ACC112 (cell line): ENCODE measurements at regions not wholly inside any gene's neighbourhood (a gene's known extent, or its start where the extent isn't known, plus 50 kb on each side); places are given as distances from the start of the nearest gene placed in this dataset.
"Not testable (repeated sequence)": the region's sequence is repeated elsewhere in the genome, so short reads cannot be mapped to it uniquely, and the experiment has no call there.

Experiments
- H2AFZ ChIP-seq: fragments of 200-600 bp; sonication (generic); one replicate; pipeline ENCODE4 v1.6.0; 2017; ENCODE audit warnings: antibody characterized with exemption, low read length; ENCODE audit not compliant: unreplicated experiment
- H3K27ac ChIP-seq: fragments of 200-600 bp; sonication (generic); 2 replicates; pipeline ENCODE4 v1.5.1; 2014; ENCODE audit warnings: low read depth, mild to moderate bottlenecking, antibody characterized with exemption, low read length, moderate library complexity
- H3K27me3 ChIP-seq: fragments of 200-600 bp; sonication (generic); 2 replicates; pipeline ENCODE4 v1.6.1; 2014; ENCODE audit warnings: mild to moderate bottlenecking, antibody characterized with exemption, low read length, moderate library complexity, mixed read lengths; ENCODE audit not compliant: insufficient read depth
- H3K36me3 ChIP-seq: fragments of 200-600 bp; sonication (generic); 2 replicates; pipeline ENCODE4 v1.6.1; 2016; ENCODE audit warnings: mild to moderate bottlenecking, antibody characterized with exemption, low read length, moderate library complexity, mixed read lengths; ENCODE audit not compliant: insufficient read depth
- H3K4me1 ChIP-seq: fragments of 200-600 bp; sonication (generic); one replicate; pipeline ENCODE4 v1.6.1; 2016; ENCODE audit warnings: low read length, mixed read lengths; ENCODE audit not compliant: insufficient read depth, unreplicated experiment, control insufficient read depth
- H3K4me3 ChIP-seq: fragments of 200-600 bp; sonication (generic); 2 replicates; pipeline ENCODE4 v1.5.1; 2014; ENCODE audit warnings: mild to moderate bottlenecking, low read depth, low read length
- H3K79me2 ChIP-seq: fragments of 200-600 bp; sonication (generic); one replicate; pipeline ENCODE4 v1.6.0; 2016; ENCODE audit warnings: low read length; ENCODE audit not compliant: control insufficient read depth, unreplicated experiment, insufficient read depth

GRCh38 chr1:208347191-208347590 is 103.0 kb upstream of the PLXNA2 start:
- Histone ChIP-seq H3K4me1 (no peaks in the 10 kb centered on the region), H3K27me3 (peaks cover 3% of the 10 kb centered on the region), H2AFZ (no peak overlapping the region), H3K4me3 (no peak overlapping the region), H3K27ac (no peak overlapping the region), H3K36me3 (no peaks in the 10 kb centered on the region), H3K79me2 (no peaks in the 10 kb centered on the region)

- Histone ChIP-seq H3K27ac (no peak overlapping the region), H3K36me3 (no peaks in the 10 kb centered on the region), H3K27me3 (peaks cover under 1% of the 10 kb centered on the region), H3K4me3 (no peak overlapping the region), H3K4me1 (no peaks in the 10 kb centered on the region), H3K79me2 (no peaks in the 10 kb centered on the region), H2AFZ (no peak overlapping the region)
These were observed 105.6 kb upstream of the PLXNA2 start for GRCh38 chr1:208349694-208350330.

- Histone ChIP-seq H2AFZ (no peak overlapping the region), H3K27ac (no peak overlapping the region), H3K27me3 (no peaks in the 10 kb centered on the region; the same call in none of the 2 replicates), H3K4me3 (no peak overlapping the region), H3K36me3 (no peaks in the 10 kb centered on the region), H3K4me1 (no peaks in the 10 kb centered on the region), H3K79me2 (no peaks in the 10 kb centered on the region)
These were observed 106.6 kb upstream of the PLXNA2 start for GRCh38 chr1:208350815-208351214.

GRCh38 chr1:208351838-208352237 is 107.7 kb upstream of the PLXNA2 start:
- Histone ChIP-seq H3K27ac (no peak overlapping the region), H3K36me3 (no peaks in the 10 kb centered on the region), H2AFZ (no peak overlapping the region), H3K27me3 (no peaks in the 10 kb centered on the region; the same call in 1 of the 2 replicates), H3K79me2 (no peaks in the 10 kb centered on the region), H3K4me1 (no peaks in the 10 kb centered on the region), H3K4me3 (no peak overlapping the region)

- not testable (repeated sequence) for H3K27me3 ChIP-seq, H3K36me3 ChIP-seq, H2AFZ ChIP-seq, H3K4me3 ChIP-seq, H3K27ac ChIP-seq, H3K4me1 ChIP-seq, H3K79me2 ChIP-seq
These were observed 109.6 kb upstream of the PLXNA2 start for GRCh38 chr1:208353797-208354196.

GRCh38 chr1:208357644-208358507 is 113.7 kb upstream of the PLXNA2 start:
- H3K27me3 ChIP-seq = no peaks in the 10 kb centered on the region
- H3K36me3 ChIP-seq = no peaks in the 10 kb centered on the region
- H2AFZ ChIP-seq = no peak overlapping the region

GRCh38 chr1:208358651-208359050 is 114.5 kb upstream of the PLXNA2 start:
- no peaks in the 10 kb centered on the region for H3K79me2 ChIP-seq
- no peaks in the 10 kb centered on the region for H3K36me3 ChIP-seq
- H3K4me1 ChIP-seq = no peaks in the 10 kb centered on the region
- no peak overlapping the region for H2AFZ ChIP-seq
- H3K4me3 ChIP-seq = no peak overlapping the region
- no peaks in the 10 kb centered on the region for H3K27me3 ChIP-seq
- H3K27ac ChIP-seq = no peak overlapping the region

More at GRCh38 chr1:208357644-208358507, 113.7 kb upstream of the PLXNA2 start:
- H3K4me3 ChIP-seq = no peak overlapping the region
- H3K27ac ChIP-seq = no peak overlapping the region
- no peaks in the 10 kb centered on the region for H3K4me1 ChIP-seq
- no peaks in the 10 kb centered on the region for H3K79me2 ChIP-seq

GRCh38 chr1:208362011-208362410 is 117.8 kb upstream of the PLXNA2 start:
- Histone ChIP-seq H2AFZ (no peak overlapping the region), H3K27me3 (peaks cover 9% of the 10 kb centered on the region; the same call in 1 of the 2 replicates), H3K4me1 (no peaks in the 10 kb centered on the region), H3K4me3 (no peak overlapping the region), H3K79me2 (no peaks in the 10 kb centered on the region), H3K36me3 (no peaks in the 10 kb centered on the region), H3K27ac (no peak overlapping the region)

GRCh38 chr1:208366559-208366958 is 122.4 kb upstream of the PLXNA2 start:
- Histone ChIP-seq H3K4me1 (no peaks in the 10 kb centered on the region), H2AFZ (no peak overlapping the region), H3K27ac (no peak overlapping the region), H3K4me3 (no peak overlapping the region), H3K36me3 (no peaks in the 10 kb centered on the region), H3K79me2 (no peaks in the 10 kb centered on the region), H3K27me3 (peaks cover 13% of the 10 kb centered on the region; the same call in 1 of the 2 replicates)

GRCh38 chr1:208369045-208369444 is 124.9 kb upstream of the PLXNA2 start:
- no peaks in the 10 kb centered on the region for H3K79me2 ChIP-seq
- H3K27me3 ChIP-seq = peaks cover 13% of the 10 kb centered on the region; the same call in 1 of the 2 replicates

GRCh38 chr1:208369658-208370057 is 125.5 kb upstream of the PLXNA2 start:
- peaks cover 13% of the 10 kb centered on the region; the same call in 1 of the 2 replicates for H3K27me3 ChIP-seq
- no peak overlapping the region for H3K4me3 ChIP-seq
- H3K27ac ChIP-seq = no peak overlapping the region
- no peaks in the 10 kb centered on the region for H3K36me3 ChIP-seq
- no peaks in the 10 kb centered on the region for H3K79me2 ChIP-seq
- H3K4me1 ChIP-seq = no peaks in the 10 kb centered on the region
- H2AFZ ChIP-seq = no peak overlapping the region

More at GRCh38 chr1:208369045-208369444, 124.9 kb upstream of the PLXNA2 start:
- no peaks in the 10 kb centered on the region for H3K4me1 ChIP-seq
- no peak overlapping the region for H3K27ac ChIP-seq
- H3K4me3 ChIP-seq = no peak overlapping the region
- H2AFZ ChIP-seq = no peak overlapping the region
- no peaks in the 10 kb centered on the region for H3K36me3 ChIP-seq
